ENCODE measurements at regions not wholly inside any gene's neighbourhood (a gene's known extent, or its start where the extent isn't known, plus 50 kb on each side); places are given as distances from the start of the nearest gene placed in this dataset.

- Mint-ChIP-seq H3K36me3 (ENCODE audit: low read depth) (no peaks in the 10 kb centered on the region), H3K4me1 (ENCODE audit: low read depth) (no peaks in the 10 kb centered on the region), H3K9me3 (no peaks in the 10 kb centered on the region), H3K27ac (no peak overlapping the region), H3K27me3 (ENCODE audit: low read depth) (peaks cover 7% of the 10 kb centered on the region), H3K4me3 (no peak overlapping the region)
Measured at GRCh38 chr15:62591842-62592838, 427.1 kb upstream of the C2CD4B start.

- Mint-ChIP-seq H3K4me1 (ENCODE audit: low read depth) (no peaks in the 10 kb centered on the region), H3K36me3 (ENCODE audit: low read depth) (no peaks in the 10 kb centered on the region), H3K4me3 (no peak overlapping the region), H3K27ac (no peak overlapping the region), H3K9me3 (no peaks in the 10 kb centered on the region), H3K27me3 (ENCODE audit: low read depth) (peaks cover 7% of the 10 kb centered on the region)
Measured at GRCh38 chr15:62592920-62593319, 427.8 kb upstream of the C2CD4B start.

- H3K27me3 Mint-ChIP-seq (ENCODE audit: low read depth), result peaks cover 7% of the 10 kb centered on the region
- no peak overlapping the region for H3K4me3 Mint-ChIP-seq
- H3K27ac Mint-ChIP-seq, result no peak overlapping the region
- H3K36me3 Mint-ChIP-seq (ENCODE audit: low read depth), result no peaks in the 10 kb centered on the region
- H3K4me1 Mint-ChIP-seq (ENCODE audit: low read depth), result no peaks in the 10 kb centered on the region
- no peaks in the 10 kb centered on the region for H3K9me3 Mint-ChIP-seq
Measured at GRCh38 chr15:62593681-62594399, 428.8 kb upstream of the C2CD4B start.

GRCh38 chr15:62598217-62598616 lies 433.1 kb upstream of the C2CD4B start:
- Mint-ChIP-seq H3K27ac (no peak overlapping the region), H3K36me3 (ENCODE audit: low read depth) (no peaks in the 10 kb centered on the region), H3K4me1 (ENCODE audit: low read depth) (no peaks in the 10 kb centered on the region), H3K9me3 (no peaks in the 10 kb centered on the region), H3K4me3 (no peak overlapping the region), H3K27me3 (ENCODE audit: low read depth) (peaks cover 14% of the 10 kb centered on the region)

- no peak overlapping the region for H3K4me3 Mint-ChIP-seq
- no peaks in the 10 kb centered on the region for H3K4me1 Mint-ChIP-seq (ENCODE audit: low read depth)
Measured at GRCh38 chr15:62599791-62600777, 435.0 kb upstream of the C2CD4B start.

GRCh38 chr15:62601777-62602545 lies 436.9 kb upstream of the C2CD4B start:
- Mint-ChIP-seq H3K4me3 (no peak overlapping the region), H3K27me3 (ENCODE audit: low read depth) (peaks cover 10% of the 10 kb centered on the region), H3K36me3 (ENCODE audit: low read depth) (no peaks in the 10 kb centered on the region), H3K9me3 (no peaks in the 10 kb centered on the region), H3K4me1 (ENCODE audit: low read depth) (no peaks in the 10 kb centered on the region), H3K27ac (no peak overlapping the region)

More at GRCh38 chr15:62599791-62600777, 435.0 kb upstream of the C2CD4B start:
- Mint-ChIP-seq H3K9me3 (no peaks in the 10 kb centered on the region), H3K27me3 (ENCODE audit: low read depth) (peaks cover 10% of the 10 kb centered on the region), H3K36me3 (ENCODE audit: low read depth) (no peaks in the 10 kb centered on the region), H3K27ac (no peak overlapping the region)

- H3K36me3 Mint-ChIP-seq (ENCODE audit: low read depth), result no peaks in the 10 kb centered on the region
Measured at GRCh38 chr15:62603742-62604141, 438.7 kb upstream of the C2CD4B start.

GRCh38 chr15:62605282-62605681 lies 437.3 kb upstream of the TPM1 start:
- H3K27ac Mint-ChIP-seq, result no peak overlapping the region
- H3K4me1 Mint-ChIP-seq (ENCODE audit: low read depth), result no peaks in the 10 kb centered on the region
- no peaks in the 10 kb centered on the region for H3K9me3 Mint-ChIP-seq
- peaks cover 12% of the 10 kb centered on the region for H3K27me3 Mint-ChIP-seq (ENCODE audit: low read depth)
- no peaks in the 10 kb centered on the region for H3K36me3 Mint-ChIP-seq (ENCODE audit: low read depth)
- no peak overlapping the region for H3K4me3 Mint-ChIP-seq

More at GRCh38 chr15:62603742-62604141, 438.7 kb upstream of the C2CD4B start:
- Mint-ChIP-seq H3K9me3 (no peaks in the 10 kb centered on the region), H3K27me3 (ENCODE audit: low read depth) (peaks cover 18% of the 10 kb centered on the region), H3K4me3 (no peak overlapping the region), H3K4me1 (ENCODE audit: low read depth) (no peaks in the 10 kb centered on the region), H3K27ac (no peak overlapping the region)

- H3K9me3 Mint-ChIP-seq, result no peaks in the 10 kb centered on the region
- no peak overlapping the region for H3K27ac Mint-ChIP-seq
- H3K27me3 Mint-ChIP-seq (ENCODE audit: low read depth), result peaks cover 11% of the 10 kb centered on the region
- no peaks in the 10 kb centered on the region for H3K36me3 Mint-ChIP-seq (ENCODE audit: low read depth)
- H3K4me3 Mint-ChIP-seq, result no peak overlapping the region
- no peaks in the 10 kb centered on the region for H3K4me1 Mint-ChIP-seq (ENCODE audit: low read depth)
Measured at GRCh38 chr15:62606376-62607113, 436.0 kb upstream of the TPM1 start.

GRCh38 chr15:62607114-62607462 lies 435.5 kb upstream of the TPM1 start:
- H3K27me3 Mint-ChIP-seq (ENCODE audit: low read depth), result peaks cover 11% of the 10 kb centered on the region
- no peaks in the 10 kb centered on the region for H3K4me1 Mint-ChIP-seq (ENCODE audit: low read depth)
- H3K36me3 Mint-ChIP-seq (ENCODE audit: low read depth), result no peaks in the 10 kb centered on the region
- H3K9me3 Mint-ChIP-seq, result no peaks in the 10 kb centered on the region
- H3K27ac Mint-ChIP-seq, result no peak overlapping the region
- H3K4me3 Mint-ChIP-seq, result no peak overlapping the region

GRCh38 chr15:62607643-62608042 lies 434.9 kb upstream of the TPM1 start:
- H3K9me3 Mint-ChIP-seq, result no peaks in the 10 kb centered on the region
- H3K36me3 Mint-ChIP-seq (ENCODE audit: low read depth), result no peaks in the 10 kb centered on the region
- H3K27ac Mint-ChIP-seq, result no peak overlapping the region
- no peak overlapping the region for H3K4me3 Mint-ChIP-seq
- no peaks in the 10 kb centered on the region for H3K4me1 Mint-ChIP-seq (ENCODE audit: low read depth)
- peaks cover 11% of the 10 kb centered on the region for H3K27me3 Mint-ChIP-seq (ENCODE audit: low read depth)

GRCh38 chr15:62608369-62608768 lies 434.2 kb upstream of the TPM1 start:
- peaks cover 16% of the 10 kb centered on the region for H3K27me3 Mint-ChIP-seq (ENCODE audit: low read depth)
- H3K4me1 Mint-ChIP-seq (ENCODE audit: low read depth), result no peaks in the 10 kb centered on the region
- no peak overlapping the region for H3K27ac Mint-ChIP-seq
- no peak overlapping the region for H3K4me3 Mint-ChIP-seq
- no peaks in the 10 kb centered on the region for H3K36me3 Mint-ChIP-seq (ENCODE audit: low read depth)
- H3K9me3 Mint-ChIP-seq, result no peaks in the 10 kb centered on the region

- no peak overlapping the region for H3K27ac Mint-ChIP-seq
- no peak overlapping the region for H3K4me3 Mint-ChIP-seq
- no peaks in the 10 kb centered on the region for H3K9me3 Mint-ChIP-seq
- no peaks in the 10 kb centered on the region for H3K36me3 Mint-ChIP-seq (ENCODE audit: low read depth)
- peaks cover 19% of the 10 kb centered on the region for H3K27me3 Mint-ChIP-seq (ENCODE audit: low read depth)
- H3K4me1 Mint-ChIP-seq (ENCODE audit: low read depth), result no peaks in the 10 kb centered on the region
Measured at GRCh38 chr15:62610265-62610869, 432.2 kb upstream of the TPM1 start.
